Mucosa of descending colon (tissue), 3 donors: ENCODE measurements at regions not wholly inside any gene's neighbourhood (a gene's known extent, or its start where the extent isn't known, plus 50 kb on each side); places are given as distances from the start of the nearest gene placed in this dataset.

Experiments used
- ATAC-seq: fragments of 200-7000 bp; cut with Tn5 transposase; one replicate; pipeline ENCODE4 v1.9.1; 2020; ENCODE audit warnings: mild to moderate bottlenecking, moderate library complexity
- DNase-seq, 3 donors: peaks; one replicate each; pipeline ENCODE4 v3.0.0-alpha.2; 2020
- H3K36me3 ChIP-seq: fragments of 200-600 bp; one replicate; pipeline ENCODE4 v1.8.0; 2021; ENCODE audit warnings: low read depth, mild to moderate bottlenecking
- H3K4me1 ChIP-seq: fragments of 200-600 bp; one replicate; pipeline ENCODE4 v1.8.0; 2021; ENCODE audit warnings: low read depth, mild to moderate bottlenecking
- H3K4me3 ChIP-seq: fragments of 200-600 bp; one replicate; pipeline ENCODE4 v1.8.0; 2021; ENCODE audit warnings: mild to moderate bottlenecking
- H3K9me3 ChIP-seq: fragments of 200-600 bp; one replicate; pipeline ENCODE4 v1.8.0; 2021; ENCODE audit warnings: mild to moderate bottlenecking
- CTCF ChIP-seq: fragments of 200-600 bp; IDR thresholded peaks from one replicate; pipeline ENCODE4 v1.8.0; 2022; ENCODE audit warnings: antibody characterized with exemption, mild to moderate bottlenecking
- intact Hi-C, 2 donors: fragments of 100-400 bp; cut with DNase I in 1 of 2; cut with micrococcal nuclease in 1 of 2; formaldehyde crosslinking; loops; one replicate each; pipeline versions ENCODE4 v1.11.0 to v1.11.1; 2022; cut with DNase I, micrococcal nuclease
- donor health status: DM: no; HTN: no; CAD: no; lungs with moderate emphysema.
- donor health status: DM: no; HTN: no; CAD: no.
- donor health status: DM: no; HTN: yes; CAD: no.

GRCh38 chr4:77500801-77501200, 104.8 kb upstream of the CXCL13 start:
- no peak for ATAC-seq
- Histone ChIP-seq H3K4me1 (no peaks in the 10 kb centered on the region), H3K9me3 (no peaks in the 10 kb centered on the region), H3K4me3 (no peak overlapping the region), H3K36me3 (no peaks in the 10 kb centered on the region)
- TF ChIP-seq CTCF, result no peak
- DNase-seq, result no peak
- intact Hi-C loops, result no loop called here

- no peaks in the 10 kb centered on the region for H3K4me1 ChIP-seq
- ATAC-seq, result no peak
- H3K36me3 ChIP-seq, result no peaks in the 10 kb centered on the region
- TF ChIP-seq CTCF, result no peak
- no peak for DNase-seq
- intact Hi-C loops, result no loop called here
- H3K4me3 ChIP-seq, result no peak overlapping the region
- no peaks in the 10 kb centered on the region for H3K9me3 ChIP-seq
Observed at GRCh38 chr4:77501240-77501639, 104.4 kb upstream of the CXCL13 start.

GRCh38 chr4:77501851-77502250, 103.8 kb upstream of the CXCL13 start:
- Histone ChIP-seq H3K4me1 (no peaks in the 10 kb centered on the region), H3K9me3 (no peaks in the 10 kb centered on the region), H3K4me3 (no peak overlapping the region), H3K36me3 (no peaks in the 10 kb centered on the region)
- no peak for ATAC-seq
- no peak for TF ChIP-seq CTCF
- no peak for DNase-seq
- intact Hi-C loops, result no loop called here

DNA sequence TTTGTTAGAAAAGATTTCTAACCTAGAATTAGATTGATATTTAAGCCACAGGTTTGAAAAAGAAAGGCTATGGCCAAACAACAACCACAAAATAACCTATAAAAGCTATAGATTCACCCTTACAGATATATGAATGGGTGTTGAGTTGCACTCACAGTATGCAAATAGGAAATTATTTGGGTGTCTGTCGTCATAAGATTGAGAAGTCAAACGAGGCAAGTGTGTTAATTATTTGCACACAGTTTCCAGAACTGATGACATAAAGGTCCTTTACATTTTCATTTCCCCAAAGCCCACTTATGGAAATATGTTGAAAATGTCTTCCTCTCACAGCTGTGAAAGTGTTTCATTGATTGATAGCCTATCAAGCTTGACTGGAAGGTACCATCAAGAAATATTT, 101.2 kb upstream of the CXCL13 start:
- no peak for ATAC-seq
- TF ChIP-seq CTCF, result no peak
- intact Hi-C loops, result no loop called here
- Histone ChIP-seq H3K4me3 (no peak overlapping the region), H3K9me3 (no peaks in the 10 kb centered on the region), H3K4me1 (no peaks in the 10 kb centered on the region), H3K36me3 (no peaks in the 10 kb centered on the region)
- no peak for DNase-seq

- DNase-seq (no peak), ATAC-seq (no peak)
- intact Hi-C loops, result no loop called here
- Histone ChIP-seq H3K4me1 (no peaks in the 10 kb centered on the region), H3K4me3 (no peak overlapping the region), H3K36me3 (no peaks in the 10 kb centered on the region), H3K9me3 (no peaks in the 10 kb centered on the region)
- no peak for TF ChIP-seq CTCF
Observed at GRCh38 chr4:77505275-77505957, 100.2 kb upstream of the CXCL13 start.

DNA sequence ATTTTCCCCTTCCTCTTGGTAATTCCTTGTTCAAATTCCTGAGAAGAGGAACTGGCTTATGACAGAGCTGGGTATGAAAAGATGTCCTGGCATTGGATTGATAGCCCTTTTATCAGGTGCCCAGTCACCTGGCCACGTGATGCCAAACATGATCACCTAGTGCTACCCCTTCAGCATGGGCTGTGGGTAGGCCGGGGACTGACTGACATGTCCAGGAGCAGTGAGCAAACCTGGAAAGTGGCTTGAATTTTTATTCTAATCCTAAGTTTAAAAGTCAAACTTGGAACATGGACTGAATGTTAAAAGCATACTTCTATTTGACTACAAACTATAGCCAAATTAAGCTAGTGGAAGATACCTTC, 99.7 kb upstream of the CXCL13 start:
- intact Hi-C loops, result no loop called here

More for the DNA sequence above, 99.7 kb upstream of the CXCL13 start:
- Histone ChIP-seq H3K4me3 (no peak overlapping the region), H3K36me3 (no peaks in the 10 kb centered on the region), H3K9me3 (no peaks in the 10 kb centered on the region), H3K4me1 (no peaks in the 10 kb centered on the region)
- TF ChIP-seq CTCF, result no peak
- DNase-seq, result no peak
- ATAC-seq, result no peak
